DND-41 (cell line): ENCODE measurements at regions not wholly inside any gene's neighbourhood (a gene's known extent, or its start where the extent isn't known, plus 50 kb on each side); places are given as distances from the start of the nearest gene placed in this dataset.

ENCODE experiments used
- ATAC-seq: fragments of 200-7000 bp; cut with Tn5 transposase; 3 replicates; pipeline ENCODE4 v1.9.1; 2021; ENCODE audit warnings: low read depth; ENCODE audit not compliant: insufficient read depth
- DNase-seq: peaks from one replicate; pipeline ENCODE4 v3.0.0-alpha.2; 2020
- H2AFZ ChIP-seq: 2 replicates; pipeline ENCODE4 v1.6.0; 2012; ENCODE audit warnings: low read depth, low read length
- H3K27ac ChIP-seq: 2 replicates; pipeline ENCODE4 v1.5.1; 2012; ENCODE audit warnings: low read length, inconsistent platforms
- H3K27me3 ChIP-seq: fragments of 200-600 bp; sonication (generic); 2 replicates; pipeline ENCODE4 v1.6.0; 2012; ENCODE audit warnings: low read length, mild to moderate bottlenecking, inconsistent platforms; ENCODE audit not compliant: insufficient read depth, poor library complexity
- H3K36me3 ChIP-seq: 2 replicates; pipeline ENCODE4 v1.5.1; 2012; ENCODE audit warnings: low read length, inconsistent platforms; ENCODE audit not compliant: insufficient read depth
- H3K4me1 ChIP-seq: 2 replicates; pipeline ENCODE4 v1.5.1; 2012; ENCODE audit warnings: mild to moderate bottlenecking, low read length; ENCODE audit not compliant: insufficient read depth
- H3K4me2 ChIP-seq: 2 replicates; pipeline ENCODE4 v1.6.0; 2012; ENCODE audit warnings: mild to moderate bottlenecking, moderate library complexity, low read length, inconsistent platforms; ENCODE audit not compliant: insufficient read depth
- H3K4me3 ChIP-seq, 2 experiments: fragments of 200-600 bp in 1 of 2; shearing (Covaris generic) in 1 of 2; 2 replicates each; pipeline ENCODE4 v1.5.1; 2012 to 2016; ENCODE audit warnings: inconsistent platforms in 2 of 2, low read length in 2 of 2, mild to moderate bottlenecking in 2 of 2, low read depth in 1 of 2, moderate library complexity in 1 of 2
- H3K79me2 ChIP-seq: 2 replicates; pipeline ENCODE4 v1.6.0; 2012; ENCODE audit warnings: low read length, inconsistent platforms; ENCODE audit not compliant: insufficient read depth
- H3K9ac ChIP-seq: 2 replicates; pipeline ENCODE4 v1.6.0; 2012; ENCODE audit warnings: low read depth, mild to moderate bottlenecking, inconsistent platforms, low read length, moderate library complexity
- H3K9me3 ChIP-seq: 2 replicates; pipeline ENCODE4 v1.5.1; 2012; ENCODE audit warnings: low read length, moderate library complexity, mild to moderate bottlenecking, inconsistent platforms; ENCODE audit not compliant: insufficient read depth, severe bottlenecking
- H4K20me1 ChIP-seq: 2 replicates; pipeline ENCODE4 v1.6.0; 2012; ENCODE audit warnings: low read length; ENCODE audit not compliant: insufficient read depth
- CTCF ChIP-seq: IDR thresholded peaks from 2 replicates; pipeline ENCODE4 v1.5.1; 2012; ENCODE audit warnings: borderline replicate concordance, low read length, moderate library complexity, mild to moderate bottlenecking; ENCODE audit not compliant: poor library complexity, severe bottlenecking; ENCODE audit errors: extremely low read depth
- EZH2 ChIP-seq: IDR thresholded peaks from 3 replicates; pipeline ENCODE4 v1.6.1; 2012; ENCODE audit warnings: borderline replicate concordance, low read depth, mild to moderate bottlenecking, moderate library complexity, low read length, inconsistent platforms; ENCODE audit not compliant: severe bottlenecking

GRCh38 chr5:164435576-164435975 is 930.2 kb downstream of the MAT2B start:
- Histone ChIP-seq H3K27ac (no peak overlapping the region), H4K20me1 (no peaks in the 10 kb centered on the region), H3K4me2 (no peak overlapping the region), H3K9ac (no peak overlapping the region), H3K79me2 (no peaks in the 10 kb centered on the region), H3K27me3 (no peaks in the 10 kb centered on the region), H3K4me1 (no peaks in the 10 kb centered on the region), H2AFZ (no peak overlapping the region), H3K36me3 (no peaks in the 10 kb centered on the region), H3K9me3 (no peaks in the 10 kb centered on the region), H3K4me3 (no peak overlapping the region)
- DNase-seq: no peak
- no peak for ATAC-seq
- no peak for TF ChIP-seq CTCF
- no peak for TF ChIP-seq EZH2

GRCh38 chr5:164439799-164440198 is 934.4 kb downstream of the MAT2B start:
- no peak for DNase-seq
- no peak for ATAC-seq
- TF ChIP-seq EZH2 (no peak), CTCF (no peak)
- Histone ChIP-seq H3K27ac (no peak overlapping the region), H3K36me3 (no peaks in the 10 kb centered on the region), H3K9me3 (no peaks in the 10 kb centered on the region), H3K4me3 (no peak overlapping the region), H3K4me2 (no peak overlapping the region), H3K27me3 (no peaks in the 10 kb centered on the region), H3K4me1 (no peaks in the 10 kb centered on the region), H3K9ac (no peak overlapping the region), H4K20me1 (no peaks in the 10 kb centered on the region), H2AFZ (no peak overlapping the region), H3K79me2 (no peaks in the 10 kb centered on the region)

- ATAC-seq: no peak
- H3K27ac ChIP-seq: no peak overlapping the region
- no peaks in the 10 kb centered on the region for H3K79me2 ChIP-seq
- no peak overlapping the region for H2AFZ ChIP-seq
- no peak overlapping the region for H3K4me3 ChIP-seq
- no peaks in the 10 kb centered on the region for H3K27me3 ChIP-seq
- no peak overlapping the region for H3K9ac ChIP-seq
- DNase-seq: no peak
- no peaks in the 10 kb centered on the region for H3K4me1 ChIP-seq
- TF ChIP-seq CTCF: no peak
- no peak for TF ChIP-seq EZH2
- H3K9me3 ChIP-seq: no peaks in the 10 kb centered on the region
- no peak overlapping the region for H3K4me2 ChIP-seq
- H4K20me1 ChIP-seq: no peaks in the 10 kb centered on the region
- no peaks in the 10 kb centered on the region for H3K36me3 ChIP-seq
Measured at GRCh38 chr5:164449460-164449859, 944.0 kb downstream of the MAT2B start.

- ATAC-seq (no peak), DNase-seq (no peak)
- no peak for TF ChIP-seq EZH2
- no peak for TF ChIP-seq CTCF
- Histone ChIP-seq H3K27ac (no peak overlapping the region), H4K20me1 (no peaks in the 10 kb centered on the region), H3K36me3 (no peaks in the 10 kb centered on the region), H3K9ac (no peak overlapping the region), H3K4me1 (no peaks in the 10 kb centered on the region), H2AFZ (no peak overlapping the region), H3K4me2 (no peak overlapping the region), H3K4me3 (no peak overlapping the region), H3K79me2 (no peaks in the 10 kb centered on the region), H3K27me3 (peaks cover 3% of the 10 kb centered on the region), H3K9me3 (no peaks in the 10 kb centered on the region)
Measured at GRCh38 chr5:164466033-164466432, 960.6 kb downstream of the MAT2B start.
